Islet of Langerhans (tissue), 1 donor: ENCODE measurements at regions not wholly inside any gene's neighbourhood (a gene's known extent, or its start where the extent isn't known, plus 50 kb on each side); places are given as distances from the start of the nearest gene placed in this dataset.
A peak's percentile ranks its signal among the peaks of the same experiment; 100 is the strongest.
"Not testable (repeated sequence)": the region's sequence is repeated elsewhere in the genome, so short reads cannot be mapped to it uniquely, and the experiment has no call there.

Source experiments
- FAIRE-seq: peaks from one replicate; lab custom pipeline; 2011; peaks lifted over from hg19 to GRCh38; lab: Jason Lieb, UNC

- no peak for FAIRE-seq
Measured at GRCh38 chr11:11220786-11221185, 132.3 kb downstream of the CSNK2A3 start.

DNA sequence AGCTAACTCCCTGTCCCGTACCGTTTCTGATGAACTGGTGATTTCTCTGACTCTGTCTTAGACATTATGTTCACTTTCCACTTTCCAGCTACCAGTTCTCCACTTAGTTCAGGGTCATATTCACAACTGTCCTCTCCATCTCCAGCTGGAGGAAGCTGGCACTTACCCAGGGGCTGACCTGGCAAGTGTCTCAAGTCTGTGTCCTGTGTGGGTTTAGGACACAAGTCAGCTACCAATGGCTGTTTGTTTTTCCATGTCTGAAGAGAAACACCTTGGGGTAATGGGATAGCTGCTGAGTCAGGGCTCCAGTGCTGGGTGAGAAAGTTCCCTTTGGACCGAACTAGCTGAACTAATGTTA lies 134.4 kb downstream of the CSNK2A3 start:
- FAIRE-seq = no peak

- no peak for FAIRE-seq
Measured at GRCh38 chr11:11217929-11218628, 135.0 kb downstream of the CSNK2A3 start.

DNA sequence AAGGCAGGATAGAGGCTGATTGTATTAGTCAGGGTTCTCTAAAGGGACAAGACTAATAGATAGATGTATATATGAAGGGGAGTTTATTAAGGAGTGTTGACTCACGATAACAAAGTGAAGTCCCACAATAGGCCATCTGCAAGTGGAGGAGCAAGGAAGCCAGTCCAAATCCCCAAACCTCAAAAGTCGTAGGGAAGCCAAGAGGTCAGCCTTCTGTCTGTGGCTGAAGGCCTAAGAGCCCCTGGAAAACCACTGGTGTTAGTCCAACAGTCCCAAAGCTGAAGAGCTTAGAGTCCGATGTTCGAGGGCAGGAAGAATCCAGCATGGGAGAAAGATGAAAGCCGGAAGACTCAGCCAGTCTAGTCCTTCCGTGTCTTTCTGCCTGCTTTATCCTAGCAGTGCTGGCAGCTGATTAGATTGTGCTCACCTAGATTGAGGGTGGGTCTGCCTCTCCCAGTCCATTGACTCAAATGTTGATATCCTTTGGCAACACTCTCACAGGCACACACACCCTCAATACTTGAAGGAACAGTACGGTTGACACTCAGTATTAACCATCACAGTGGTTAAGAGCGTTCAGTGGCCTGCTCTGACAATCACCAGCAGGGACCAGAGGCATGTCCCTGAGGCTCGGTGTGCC lies 135.6 kb downstream of the CSNK2A3 start:
- FAIRE-seq = no peak

- FAIRE-seq = no peak
Measured at GRCh38 chr11:11215944-11216343, 137.1 kb downstream of the CSNK2A3 start.

DNA sequence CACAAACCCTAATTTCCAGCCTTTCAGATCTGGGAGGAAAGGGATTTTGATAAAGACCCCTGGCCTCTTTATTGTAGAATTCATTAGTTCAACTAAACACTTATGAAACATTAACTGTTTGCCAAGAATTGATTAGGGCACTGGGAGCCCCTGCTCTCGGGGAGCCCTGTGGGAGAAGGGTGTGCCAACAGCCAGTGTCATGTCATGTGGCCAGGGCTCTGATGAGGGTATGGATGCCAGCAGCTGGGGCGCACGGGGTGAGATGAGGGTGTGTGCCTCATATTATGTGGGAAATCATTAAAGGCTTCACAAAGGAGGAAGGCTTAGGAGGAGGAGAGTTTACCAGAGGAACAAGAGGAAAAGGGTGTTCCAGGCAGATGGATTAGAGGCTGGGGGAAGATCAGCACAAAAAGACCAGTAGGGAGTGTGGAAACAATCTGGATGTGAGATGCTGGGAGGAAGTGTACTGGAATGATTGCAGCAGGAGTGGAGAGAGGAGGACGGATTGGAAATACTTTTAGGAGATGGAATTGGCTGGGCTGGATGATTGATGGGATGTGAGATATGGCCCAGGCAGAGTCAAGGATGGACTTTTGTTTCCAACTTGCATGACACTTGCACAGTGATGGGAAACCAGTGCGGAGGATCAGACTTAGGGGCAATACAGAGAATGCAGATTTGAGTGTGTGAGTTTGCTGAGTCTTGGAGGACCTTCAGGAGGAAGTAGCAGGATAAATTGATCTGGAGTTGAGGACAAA lies 137.8 kb downstream of the CSNK2A3 start:
- FAIRE-seq = no peak

DNA sequence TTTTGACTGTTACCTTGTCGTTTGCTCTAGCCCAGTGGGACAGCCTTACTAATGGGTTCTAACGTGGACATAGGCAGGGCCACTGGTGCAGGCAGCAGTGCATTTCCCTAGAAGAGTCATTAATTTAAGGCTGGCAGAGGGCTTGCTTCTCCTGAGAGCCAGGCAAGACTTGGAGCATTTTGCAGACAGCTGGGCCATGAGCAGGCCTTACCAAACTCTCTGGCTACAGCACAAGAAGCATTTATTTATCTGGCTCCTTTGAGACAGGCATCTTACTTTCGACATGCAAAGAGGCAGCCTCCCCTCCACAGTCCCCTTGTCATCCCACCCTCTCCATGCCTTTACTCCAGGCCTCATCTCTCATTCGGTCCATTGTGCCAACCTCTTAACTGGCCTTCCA lies 139.9 kb downstream of the CSNK2A3 start:
- FAIRE-seq = no peak

DNA sequence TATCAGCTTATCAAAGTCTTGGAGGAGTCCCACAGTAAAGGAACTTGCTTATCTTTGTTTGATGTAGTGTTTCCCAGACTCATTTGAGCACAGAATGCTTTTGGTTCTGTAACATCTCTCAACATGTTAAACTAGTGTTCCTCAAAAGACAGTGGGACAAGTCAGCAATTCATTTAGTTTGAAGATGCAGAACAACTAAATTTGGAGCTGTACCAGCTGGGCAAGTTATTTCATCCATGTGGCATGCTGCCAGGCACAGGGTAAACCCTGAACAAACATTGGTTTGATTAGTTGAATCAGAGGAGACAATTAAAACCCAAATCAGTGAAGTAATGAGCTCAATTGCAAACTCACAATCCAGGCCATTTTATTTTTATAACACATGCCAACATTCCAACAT lies 141.2 kb downstream of the CSNK2A3 start:
- no peak for FAIRE-seq

- no peak for FAIRE-seq
Measured at GRCh38 chr11:11211186-11211585, 141.9 kb downstream of the CSNK2A3 start.

- no peak for FAIRE-seq
Measured at GRCh38 chr11:11210446-11210845, 142.6 kb downstream of the CSNK2A3 start.

DNA sequence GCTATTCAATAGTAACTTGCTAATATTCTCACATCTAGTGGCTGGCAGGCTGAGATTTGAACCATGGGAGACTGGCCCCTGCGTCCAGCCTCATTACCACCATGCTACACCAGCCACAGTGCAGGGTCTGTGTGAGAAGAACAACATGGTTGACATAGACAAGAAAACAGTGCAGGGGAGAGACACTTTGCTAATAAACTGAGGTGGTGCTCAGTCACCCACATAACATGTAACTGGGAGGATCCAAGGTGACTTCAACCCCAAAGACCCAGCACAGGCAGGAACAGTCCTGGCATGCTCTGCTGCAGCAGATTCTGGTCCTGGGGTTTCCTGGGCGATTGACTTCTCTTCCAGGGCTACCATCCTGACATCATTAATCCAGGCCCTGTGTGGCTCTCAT lies 143.1 kb downstream of the CSNK2A3 start:
- no peak for FAIRE-seq

GRCh38 chr11:11208994-11209393 lies 144.1 kb downstream of the CSNK2A3 start:
- FAIRE-seq = no peak

- no peak for FAIRE-seq
Measured at GRCh38 chr11:11207428-11207827, 145.6 kb downstream of the CSNK2A3 start.

DNA sequence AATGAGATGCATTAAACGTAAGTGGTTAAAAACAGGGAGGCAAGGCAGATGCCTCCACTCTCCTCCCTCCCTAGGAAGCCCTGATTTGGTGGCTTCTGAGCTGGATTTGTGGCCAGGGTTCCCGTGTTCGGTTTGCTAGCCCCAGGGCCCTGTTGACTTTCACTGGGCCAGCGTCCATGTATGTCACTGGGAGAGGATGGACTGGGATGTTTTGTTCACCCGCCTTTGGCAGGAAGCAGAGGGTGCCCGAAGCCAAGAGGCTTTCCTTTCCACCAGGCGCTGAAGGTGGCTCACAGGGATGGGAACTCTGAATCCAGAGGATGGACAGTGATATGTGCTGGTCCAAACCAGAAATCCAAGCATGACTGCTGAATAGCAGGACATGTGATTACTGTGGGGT lies 146.6 kb downstream of the CSNK2A3 start:
- FAIRE-seq = no peak

DNA sequence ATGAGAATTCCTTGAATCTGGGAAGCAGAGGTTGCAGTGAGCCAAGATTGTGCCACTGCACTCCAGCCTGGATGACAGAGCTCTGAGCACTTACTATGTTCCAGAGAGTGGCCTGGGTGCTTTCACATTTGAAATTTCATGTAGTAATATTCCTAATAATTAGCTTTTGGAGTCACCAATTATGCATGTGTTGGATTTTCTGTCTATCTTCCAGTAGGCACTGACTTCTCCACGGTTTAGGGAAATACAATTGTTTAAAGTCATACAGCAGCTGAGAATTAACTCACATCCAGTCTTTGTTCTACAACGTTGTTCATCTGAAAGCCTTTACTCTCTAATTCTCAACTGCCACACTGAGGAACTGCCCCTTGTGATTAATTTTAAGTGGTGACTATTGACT lies 150.2 kb downstream of the CSNK2A3 start:
- FAIRE-seq = no peak

GRCh38 chr11:11201302-11201701 lies 151.7 kb downstream of the CSNK2A3 start:
- not testable (repeated sequence) for FAIRE-seq

DNA sequence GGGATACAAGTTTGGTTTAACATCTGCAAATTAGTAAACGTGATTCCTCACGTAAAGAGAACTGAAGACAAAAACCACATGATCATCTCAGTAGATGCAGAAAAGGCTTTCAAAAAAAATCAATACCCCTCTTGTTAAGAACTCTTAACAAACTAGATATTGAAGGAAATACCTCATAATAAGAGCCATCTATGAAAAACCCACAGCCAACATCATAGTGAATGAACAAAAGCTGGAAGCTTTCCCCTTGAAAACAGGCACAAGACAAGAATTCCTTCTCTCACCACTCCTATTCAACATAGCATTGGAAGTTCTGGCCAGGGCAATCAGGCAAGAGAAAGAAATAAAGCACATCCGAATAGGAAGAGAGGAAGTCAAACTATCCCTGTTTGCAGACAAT lies 160.5 kb downstream of the CSNK2A3 start:
- FAIRE-seq = no peak

GRCh38 chr11:11189506-11189905 lies 163.5 kb downstream of the CSNK2A3 start:
- FAIRE-seq = no peak

DNA sequence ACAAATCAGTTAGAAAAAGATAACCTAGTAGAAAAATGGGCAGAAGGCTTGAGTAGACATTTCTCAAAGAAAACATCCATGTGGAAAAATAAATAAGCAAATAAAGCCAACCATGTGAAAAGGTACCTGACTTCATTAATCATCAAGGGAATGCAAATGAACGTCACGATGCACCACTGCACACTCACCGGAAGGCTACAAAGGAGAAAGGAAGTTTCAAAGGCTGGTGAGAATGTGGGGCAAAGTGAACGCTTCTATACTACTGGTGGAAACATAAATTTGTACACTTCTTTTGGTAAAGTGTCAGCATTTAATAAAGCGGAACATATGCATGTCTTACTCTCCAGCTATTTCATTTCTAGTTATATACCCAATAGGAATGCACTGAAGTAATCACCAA lies 166.8 kb downstream of the CSNK2A3 start:
- peak; percentile 98 for FAIRE-seq

DNA sequence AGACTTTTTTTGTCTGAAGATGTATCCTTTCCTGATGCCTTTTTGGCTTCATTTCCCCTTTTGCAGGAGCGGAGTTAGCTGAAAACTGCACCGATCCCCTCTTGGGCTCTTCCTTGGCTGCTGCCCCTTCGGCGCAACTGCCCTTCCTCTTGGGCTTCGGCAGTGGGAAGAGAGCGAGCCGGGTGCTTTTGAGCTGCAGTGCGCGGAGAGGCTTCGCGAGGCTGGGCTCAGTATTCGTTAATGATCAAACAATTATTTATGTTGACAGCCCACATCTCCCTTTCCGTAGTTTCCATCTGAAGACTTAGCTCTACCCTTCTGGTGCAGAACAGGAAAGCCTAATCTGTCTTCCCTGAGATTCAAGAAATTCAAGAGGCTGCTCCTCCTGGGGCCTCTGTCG lies 170.8 kb downstream of the CSNK2A3 start:
- FAIRE-seq = no peak

GRCh38 chr11:11178671-11179638 lies 174.1 kb downstream of the CSNK2A3 start:
- peak; percentile 69 for FAIRE-seq

DNA sequence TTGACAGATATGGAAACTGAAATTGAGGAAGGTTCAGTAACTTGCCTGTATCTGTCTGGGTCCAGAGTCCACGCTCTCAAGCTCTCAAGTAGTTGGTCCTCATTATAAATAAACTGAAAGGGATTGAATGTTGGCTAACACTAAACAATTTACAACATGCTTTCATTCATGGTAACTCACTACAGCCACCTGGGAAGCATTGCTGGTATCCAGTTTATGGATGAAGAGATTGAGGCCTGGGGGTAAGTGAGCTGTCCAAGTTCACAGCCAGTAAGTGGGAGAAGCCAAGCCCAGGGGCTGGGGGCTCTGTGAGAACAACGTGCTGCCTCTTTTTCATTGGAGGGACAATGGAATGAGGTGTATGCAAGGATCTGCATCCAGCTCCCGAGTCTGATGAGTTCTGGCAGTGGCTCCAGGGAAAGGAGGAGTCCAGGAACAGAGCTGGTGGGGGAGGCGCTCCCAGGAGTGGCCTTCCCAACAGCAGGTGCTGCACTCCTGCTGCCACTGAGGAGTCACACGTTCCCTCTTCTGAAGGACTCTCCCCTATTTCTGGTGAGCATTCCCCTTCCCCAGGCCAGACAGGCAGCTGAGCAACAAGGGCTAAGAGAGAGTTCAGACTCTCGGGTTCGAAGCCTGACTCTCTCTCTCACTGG lies 175.8 kb downstream of the CSNK2A3 start:
- FAIRE-seq = no peak
